HG03108 (cell line): ENCODE measurements at regions not wholly inside any gene's neighbourhood (a gene's known extent, or its start where the extent isn't known, plus 50 kb on each side); places are given as distances from the start of the nearest gene placed in this dataset.
"Not testable (repeated sequence)": the region's sequence is repeated elsewhere in the genome, so short reads cannot be mapped to it uniquely, and the experiment has no call there.

Experiments
- ATAC-seq: cut with Tn5 transposase; IDR thresholded peaks from one replicate; pipeline ENCODE4 v1.9.1; 2021; ENCODE audit warnings: moderate library complexity; ENCODE audit not compliant: unreplicated experiment

DNA sequence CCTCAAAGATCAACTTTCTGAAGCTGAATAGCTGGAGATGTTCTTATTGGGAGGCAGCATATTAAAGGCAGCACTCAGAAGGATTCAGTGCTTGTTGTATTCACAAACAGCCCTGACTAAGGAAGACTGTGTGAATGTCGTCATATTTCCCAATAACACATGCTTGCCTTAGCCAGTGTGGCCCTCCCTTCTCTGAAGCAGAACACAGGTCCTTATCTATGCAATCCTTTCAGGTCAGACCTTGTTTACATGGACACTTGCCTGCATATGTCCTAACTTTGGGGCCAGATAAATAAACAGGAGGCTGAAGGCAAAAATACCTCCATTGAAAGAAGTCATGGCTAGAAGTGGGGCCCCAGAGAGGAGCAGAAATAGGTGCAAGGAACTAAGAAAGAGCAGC lies 97.2 kb downstream of the SLC4A3 start:
- ATAC-seq, result no peak

- no peak for ATAC-seq
These were observed 99.5 kb downstream of the SLC4A3 start for GRCh38 chr2:219726916-219727315.

DNA sequence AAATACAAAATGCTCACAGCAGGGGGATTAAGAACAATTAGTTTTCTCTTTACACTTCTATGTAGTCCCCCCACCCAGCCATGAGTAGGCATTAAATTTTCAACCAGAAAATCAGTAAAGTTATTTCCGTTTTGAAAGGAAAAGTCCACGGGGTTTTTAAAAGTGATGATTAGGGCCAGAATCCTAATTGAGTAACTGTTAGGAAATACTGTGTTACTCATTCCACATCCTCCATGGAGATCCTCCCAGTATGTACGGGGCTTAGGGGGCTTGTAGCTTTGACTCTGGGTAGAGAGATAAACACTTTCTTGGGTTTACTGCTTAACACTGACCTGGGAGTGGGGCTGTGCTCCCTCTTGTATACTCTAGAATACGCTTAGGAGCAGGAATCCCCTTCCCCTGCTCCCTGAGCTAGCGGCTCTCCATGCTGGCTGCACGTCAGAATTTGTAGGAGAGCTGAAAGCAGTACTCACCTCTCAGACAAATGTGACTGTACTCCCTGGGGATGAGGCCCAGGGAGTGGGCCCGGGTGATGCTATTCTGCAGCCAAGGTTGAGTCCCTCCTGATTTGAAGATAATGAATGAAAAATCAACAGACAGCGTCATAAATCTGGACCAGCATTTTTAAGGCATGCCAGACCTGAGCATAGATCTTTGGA lies 100.5 kb downstream of the SLC4A3 start:
- no peak for ATAC-seq

DNA sequence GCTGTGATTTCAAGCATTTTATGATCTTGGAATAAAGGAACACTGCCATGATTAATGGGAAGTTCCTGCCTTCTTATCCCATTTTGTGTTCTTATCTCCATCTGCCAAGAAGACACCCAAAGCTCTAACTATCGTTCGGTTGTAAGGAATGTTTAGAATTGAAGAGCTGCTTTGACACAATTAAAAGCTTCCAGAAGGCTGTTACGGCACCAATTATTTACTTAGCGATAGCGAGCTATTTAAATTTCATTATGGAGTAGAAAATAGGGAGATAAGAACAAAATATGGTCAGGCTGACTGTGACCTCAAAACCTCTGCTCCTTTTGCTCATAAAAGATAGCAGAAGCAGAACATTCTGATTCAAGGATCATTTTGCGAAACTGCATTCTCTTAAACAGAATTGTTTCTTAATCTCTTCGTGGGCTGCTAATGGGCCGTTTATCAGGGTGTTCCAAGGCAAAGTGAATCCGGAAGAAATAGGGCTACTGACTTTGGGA lies 101.6 kb downstream of the SLC4A3 start:
- no peak for ATAC-seq

DNA sequence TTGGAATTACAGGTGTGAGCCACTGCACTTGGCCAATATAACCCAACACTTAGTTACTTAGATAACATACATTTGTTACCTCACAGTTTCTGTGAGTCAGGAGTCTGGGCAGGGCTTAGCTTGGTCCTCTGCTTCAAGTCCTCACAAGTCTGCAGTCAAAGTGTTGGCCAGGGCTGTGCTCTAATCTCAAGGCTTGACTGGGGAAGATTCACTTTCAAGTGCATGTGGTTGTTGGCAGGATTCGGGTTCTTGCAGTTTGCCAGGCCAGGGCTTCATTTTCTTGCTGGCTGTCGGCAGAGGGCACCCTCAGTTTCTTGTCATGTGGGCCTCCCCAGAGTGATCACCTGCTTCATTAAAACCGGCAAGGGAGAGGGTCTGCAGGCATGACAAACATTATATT lies 103.7 kb downstream of the SLC4A3 start:
- ATAC-seq, result no peak

DNA sequence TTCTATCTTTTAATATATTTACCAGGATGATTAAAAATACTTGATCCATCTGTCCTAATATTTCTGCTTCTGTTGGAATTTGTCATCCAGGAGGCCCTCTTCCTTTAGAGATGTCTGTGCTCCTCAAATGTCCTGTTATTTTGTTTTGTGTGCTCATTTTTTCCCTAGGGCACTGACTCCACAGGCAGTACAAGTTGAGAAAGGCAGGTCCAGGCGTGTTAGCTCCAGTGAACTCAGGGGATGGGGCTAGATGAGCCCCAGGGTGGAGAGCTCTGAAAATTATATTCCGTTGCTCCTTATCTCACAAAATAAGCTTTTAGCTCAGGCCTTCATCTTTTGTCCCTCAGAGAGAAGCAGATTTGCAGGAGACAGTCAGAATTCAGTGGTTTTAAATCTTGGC lies 105.7 kb downstream of the SLC4A3 start:
- ATAC-seq, result no peak

GRCh38 chr2:219733746-219734145 lies 106.3 kb downstream of the SLC4A3 start:
- no peak for ATAC-seq

DNA sequence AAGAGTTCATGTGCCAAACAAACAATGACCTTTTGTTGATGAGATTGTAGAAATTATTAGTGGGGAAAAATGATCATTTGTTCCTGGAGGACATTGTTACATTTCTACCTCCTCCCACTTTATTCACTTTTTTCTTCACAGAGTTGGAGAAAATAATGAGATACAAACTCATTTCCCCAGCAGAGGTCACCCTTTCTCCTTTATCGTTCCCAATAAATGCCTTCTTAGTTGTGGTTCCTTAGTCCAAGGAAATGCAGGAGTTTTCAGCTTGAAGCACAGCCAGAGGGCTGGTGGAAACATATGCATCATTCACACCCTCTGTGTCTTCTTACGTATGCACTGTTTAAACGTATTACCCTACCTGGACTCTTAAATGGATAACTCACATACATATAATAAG lies 108.8 kb downstream of the SLC4A3 start:
- no peak for ATAC-seq

DNA sequence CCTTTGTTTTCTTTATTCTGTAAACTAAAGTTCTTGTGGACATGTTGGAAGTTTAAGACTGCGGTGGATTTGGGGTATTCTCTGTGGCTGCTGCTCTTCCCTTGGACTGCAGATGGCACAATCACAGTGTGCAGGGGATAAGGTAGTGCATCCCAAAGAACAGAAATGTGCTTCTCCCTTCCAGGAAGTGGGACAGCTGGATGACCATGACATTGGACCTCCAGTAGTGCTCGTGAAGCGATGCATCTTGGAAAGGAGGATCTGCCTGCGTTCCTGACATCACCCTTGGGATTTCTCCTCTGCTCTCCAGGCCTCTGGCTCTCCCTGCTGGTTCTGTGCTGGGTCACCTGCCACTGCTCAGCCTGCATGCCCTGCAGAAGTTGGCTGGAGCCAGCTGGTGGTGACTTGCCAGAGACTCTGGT lies 109.9 kb downstream of the SLC4A3 start:
- no peak for ATAC-seq

DNA sequence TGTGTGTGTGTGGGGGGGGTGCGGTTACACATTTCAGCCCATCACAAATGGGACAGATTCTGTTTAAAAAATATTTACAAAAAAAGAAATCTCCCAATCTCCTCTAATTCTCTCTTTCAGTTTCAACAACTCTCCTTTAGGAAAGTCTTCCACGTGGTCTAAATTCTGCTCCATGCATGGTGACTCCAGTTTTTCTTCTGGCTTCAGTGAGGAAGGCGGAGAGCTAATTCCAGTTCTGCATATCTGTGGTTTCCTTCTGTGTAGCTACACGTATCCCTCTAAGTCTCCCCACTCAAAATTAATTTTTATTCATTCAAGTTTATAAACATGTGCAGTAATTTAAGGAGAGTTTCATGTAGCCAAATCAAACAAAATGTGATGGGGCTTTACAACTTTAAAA lies 111.6 kb downstream of the SLC4A3 start:
- ATAC-seq, result no peak

- ATAC-seq, result no peak
These were observed 112.5 kb downstream of the SLC4A3 start for GRCh38 chr2:219739866-219740440.

GRCh38 chr2:219743548-219743947 lies 116.1 kb downstream of the SLC4A3 start:
- no peak for ATAC-seq

- no peak for ATAC-seq
These were observed 116.6 kb downstream of the SLC4A3 start for GRCh38 chr2:219744066-219744465.

DNA sequence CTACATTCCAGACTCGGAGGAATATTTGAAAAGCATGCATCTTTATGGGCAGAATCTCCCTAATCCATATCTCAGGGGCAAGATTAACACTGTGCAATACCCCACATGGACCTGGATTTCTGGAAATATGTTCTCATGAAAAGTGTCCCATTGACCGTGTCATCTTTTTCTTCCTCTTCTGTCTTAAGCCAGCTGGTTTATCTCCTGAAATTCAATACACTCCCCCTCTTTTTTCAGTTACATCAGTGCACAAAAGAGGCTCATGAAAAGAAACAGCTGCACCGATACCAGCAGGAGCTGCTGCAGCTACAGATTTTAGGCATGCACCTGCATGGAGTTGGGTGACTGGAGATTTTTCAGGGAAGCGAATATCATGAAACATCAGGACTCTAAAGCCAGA lies 117.2 kb downstream of the SLC4A3 start:
- no peak for ATAC-seq

DNA sequence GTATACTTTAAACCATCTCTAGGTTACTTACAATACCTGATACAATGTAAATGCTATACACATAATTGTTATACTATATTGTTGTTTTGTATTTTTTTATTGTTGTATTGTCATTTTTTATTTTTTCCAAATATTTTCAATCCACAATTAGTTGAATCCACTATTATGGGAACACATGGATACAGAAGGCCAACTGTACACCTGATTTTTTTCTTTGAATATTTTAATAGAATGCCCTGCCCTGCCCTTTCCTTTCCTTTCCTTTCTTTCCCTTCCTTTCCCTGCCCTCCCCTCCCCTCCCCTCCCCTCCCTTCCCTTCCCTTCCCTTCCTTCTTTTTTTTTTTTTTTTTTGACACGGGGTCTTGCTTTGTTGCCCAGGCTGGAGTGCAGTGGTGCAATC lies 120.2 kb downstream of the SLC4A3 start:
- ATAC-seq, result no peak

DNA sequence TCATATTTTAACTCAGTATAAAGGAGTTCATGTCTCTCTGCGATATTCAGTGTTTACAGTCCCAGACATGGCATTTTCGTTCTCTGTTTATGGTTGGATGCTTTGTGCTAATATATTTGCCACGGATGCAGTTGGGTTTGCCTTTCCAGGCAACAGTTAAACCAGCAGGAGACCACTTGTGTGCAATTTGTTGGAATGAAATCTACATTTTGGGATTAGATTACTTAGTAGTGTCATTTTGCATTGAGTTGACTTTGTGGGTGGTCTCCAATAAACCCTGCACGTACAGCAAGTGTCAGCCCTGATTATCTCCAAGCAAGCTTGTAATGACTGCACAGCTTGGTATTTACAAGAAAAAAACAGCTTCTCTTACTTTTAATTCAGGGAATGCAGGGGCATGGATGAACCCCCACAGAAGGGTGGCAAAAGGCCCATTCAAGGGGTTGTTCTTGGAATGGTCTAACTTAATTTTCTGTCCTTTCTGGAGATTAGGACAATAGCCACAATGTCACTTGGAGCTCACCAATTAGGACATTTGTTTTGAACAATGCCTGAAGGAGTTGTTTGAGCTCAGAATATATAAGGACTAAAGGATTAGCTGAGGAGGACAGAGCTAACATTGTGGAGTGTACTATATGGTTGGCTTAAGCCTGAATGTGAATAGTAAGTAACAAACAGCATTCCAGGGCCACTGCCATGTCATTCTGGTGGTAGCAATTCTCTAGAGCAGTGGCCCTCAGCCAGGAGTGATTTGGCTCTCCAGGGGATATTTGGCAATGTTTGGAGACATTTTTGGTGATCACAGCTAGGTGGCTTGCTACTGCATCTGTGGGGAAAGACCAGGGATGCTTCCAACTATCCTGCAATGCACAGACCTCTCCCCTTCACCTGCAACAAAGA lies 121.5 kb downstream of the SLC4A3 start:
- no peak for ATAC-seq

DNA sequence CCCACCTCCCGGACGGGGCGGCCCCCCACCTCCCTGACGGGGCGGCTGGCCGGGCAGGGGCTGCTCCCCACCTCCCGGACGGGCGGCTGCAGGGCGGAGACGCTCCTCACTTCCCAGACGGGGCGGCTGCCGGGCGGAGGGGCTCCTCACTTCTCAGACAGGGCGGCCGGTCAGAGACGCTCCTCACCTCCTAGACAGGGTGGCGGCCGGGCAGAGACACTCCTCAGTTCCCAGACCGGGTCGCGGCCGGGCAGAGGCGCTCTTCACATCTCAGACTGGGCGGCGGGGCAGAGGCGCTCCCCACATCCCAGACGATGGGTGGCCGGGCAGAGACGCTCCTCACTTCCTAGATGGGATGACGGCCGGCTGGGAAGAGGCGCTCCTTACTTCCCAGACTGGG lies 123.7 kb downstream of the SLC4A3 start:
- ATAC-seq, result not testable (repeated sequence)

- ATAC-seq, result no peak
These were observed 125.3 kb downstream of the SLC4A3 start for GRCh38 chr2:219752726-219753125.

DNA sequence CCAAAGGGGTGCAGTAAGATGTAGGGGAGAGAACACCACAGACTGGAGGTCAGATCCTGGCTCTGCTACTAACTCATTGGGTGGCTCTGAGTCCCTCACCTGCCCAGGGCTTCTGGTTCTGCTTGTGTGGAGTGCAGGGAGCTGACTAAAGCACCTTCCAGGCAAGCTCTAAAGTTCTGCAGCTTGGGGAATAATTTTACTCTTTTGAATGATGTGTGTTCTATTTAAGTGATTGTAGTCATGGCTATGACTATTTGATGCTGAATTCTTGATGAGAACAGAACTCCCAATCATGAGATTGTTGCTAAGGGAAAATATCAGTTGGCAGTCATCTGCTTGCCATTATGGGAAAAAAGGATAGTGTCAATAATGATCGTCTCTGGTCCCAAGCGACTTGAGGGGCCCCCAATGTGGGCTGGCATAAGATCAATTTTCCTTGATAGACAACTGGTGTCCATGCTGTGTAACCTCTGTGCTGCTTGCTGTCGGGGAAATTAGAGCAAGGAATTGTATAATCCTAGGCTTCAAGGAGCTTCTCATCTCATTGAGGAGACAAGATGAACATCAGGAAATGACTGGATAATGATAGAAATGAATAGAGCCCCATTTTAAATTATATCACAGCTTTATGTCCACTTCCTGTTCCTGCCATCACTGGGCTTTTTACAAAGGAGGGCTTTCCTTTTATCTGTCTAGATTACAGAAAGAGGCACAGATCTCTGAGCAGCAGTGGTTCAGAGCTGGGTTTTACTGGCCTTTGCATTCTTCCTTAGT lies 131.7 kb downstream of the SLC4A3 start:
- ATAC-seq, result no peak

GRCh38 chr2:219759801-219760200 lies 132.4 kb downstream of the SLC4A3 start:
- no peak for ATAC-seq
